HG02981 (cell line): ENCODE measurements at regions not wholly inside any gene's neighbourhood (a gene's known extent, or its start where the extent isn't known, plus 50 kb on each side); places are given as distances from the start of the nearest gene placed in this dataset.

ENCODE experiments used
- ATAC-seq: cut with Tn5 transposase; IDR thresholded peaks from one replicate; pipeline ENCODE4 v1.9.1; 2021; ENCODE audit warnings: mild to moderate bottlenecking, moderate library complexity; ENCODE audit not compliant: unreplicated experiment

- ATAC-seq = no peak
Observed at GRCh38 chr9:26329974-26330373, 562.6 kb downstream of the CAAP1 start.

- peak; percentile 71 for ATAC-seq
Observed at GRCh38 chr9:26326563-26326962, 566.0 kb downstream of the CAAP1 start.

GRCh38 chr9:26325444-26325829 lies 567.2 kb downstream of the CAAP1 start:
- ATAC-seq = no peak

GRCh38 chr9:26324786-26325443 lies 567.7 kb downstream of the CAAP1 start:
- ATAC-seq = no peak

- ATAC-seq = no peak
Observed at GRCh38 chr9:26321935-26322334, 570.7 kb downstream of the CAAP1 start.

- no peak for ATAC-seq
Observed at GRCh38 chr9:26319859-26320258, 572.7 kb downstream of the CAAP1 start.

- no peak for ATAC-seq
Observed at GRCh38 chr9:26313108-26313507, 579.5 kb downstream of the CAAP1 start.

- no peak for ATAC-seq
Observed at GRCh38 chr9:26311463-26311995, 581.1 kb downstream of the CAAP1 start.

- ATAC-seq = no peak
Observed at GRCh38 chr9:26310294-26310693, 582.3 kb downstream of the CAAP1 start.

- no peak for ATAC-seq
Observed at GRCh38 chr9:26308328-26308727, 584.3 kb downstream of the CAAP1 start.

- ATAC-seq = no peak
Observed at GRCh38 chr9:26301659-26302058, 590.9 kb downstream of the CAAP1 start.

GRCh38 chr9:26301046-26301445 lies 591.6 kb downstream of the CAAP1 start:
- ATAC-seq = no peak

GRCh38 chr9:26296910-26297572 lies 595.6 kb downstream of the CAAP1 start:
- ATAC-seq = no peak

- ATAC-seq = no peak
Observed at GRCh38 chr9:26292943-26293342, 599.7 kb downstream of the CAAP1 start.

GRCh38 chr9:26271495-26272122 lies 593.4 kb upstream of the TUSC1 start:
- ATAC-seq = no peak

- no peak for ATAC-seq
Observed at GRCh38 chr9:26266146-26266793, 588.0 kb upstream of the TUSC1 start.

GRCh38 chr9:26264709-26265601 lies 586.7 kb upstream of the TUSC1 start:
- ATAC-seq = no peak

- no peak for ATAC-seq
Observed at GRCh38 chr9:26263478-26263877, 585.2 kb upstream of the TUSC1 start.

- ATAC-seq = no peak
Observed at GRCh38 chr9:26262421-26263107, 584.3 kb upstream of the TUSC1 start.
